Tibial nerve (tissue), 4 donors: ENCODE measurements at regions not wholly inside any gene's neighbourhood (a gene's known extent, or its start where the extent isn't known, plus 50 kb on each side); places are given as distances from the start of the nearest gene placed in this dataset.

Source experiments
- EP300 ChIP-seq, 2 donors: sonication (generic); formaldehyde crosslinking; IDR thresholded peaks; one replicate each; pipeline ENCODE4 v1.6.1; 2017; ENCODE audit warnings: antibody characterized with exemption in 2 of 2, mild to moderate bottlenecking in 1 of 2
- POLR2A ChIP-seq, 2 donors: fragments of 450-650 bp; IDR thresholded peaks; one replicate each; pipeline ENCODE4 v1.6.1; 2017; ENCODE audit warnings: antibody characterized with exemption in 2 of 2, mild to moderate bottlenecking in 2 of 2, moderate library complexity in 2 of 2
- TF ChIP-seq, protein P1 (sequence below), 5 experiments: fragments of 200-600 bp in 3 of 5; fragments of 450-650 bp in 2 of 5; sonication (generic) in 3 of 5; IDR thresholded peaks; one replicate each; pipeline ENCODE4 v1.5.1; 2016 to 2019; ENCODE audit warnings: antibody characterized with exemption in 5 of 5, mild to moderate bottlenecking in 3 of 5, moderate library complexity in 2 of 5

DNA sequence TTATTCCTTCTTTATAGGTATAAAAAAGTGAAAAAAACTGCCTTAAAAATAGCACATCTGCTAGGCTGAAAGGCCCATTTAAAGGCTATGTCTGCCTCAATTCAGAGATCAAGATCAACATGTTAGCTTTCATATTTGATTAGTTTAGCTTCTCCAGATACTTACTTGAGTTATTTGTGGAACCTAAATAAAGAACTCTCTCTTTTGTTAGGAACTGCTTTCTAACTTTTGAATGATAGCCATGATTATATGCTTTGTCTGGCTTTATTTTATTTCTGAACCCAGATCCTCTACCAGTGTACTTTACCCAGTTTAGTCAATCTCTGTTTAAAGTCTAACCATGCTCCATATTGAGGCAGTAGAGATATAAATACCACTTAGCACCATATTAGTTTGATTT is 515.5 kb upstream of the SEMA3D start:
- TF ChIP-seq POLR2A (IDR thresholded peaks at IDR 0.05) (no peak), EP300 (IDR thresholded peaks at IDR 0.05) (no peak)
- TF ChIP-seq, protein P1, sequence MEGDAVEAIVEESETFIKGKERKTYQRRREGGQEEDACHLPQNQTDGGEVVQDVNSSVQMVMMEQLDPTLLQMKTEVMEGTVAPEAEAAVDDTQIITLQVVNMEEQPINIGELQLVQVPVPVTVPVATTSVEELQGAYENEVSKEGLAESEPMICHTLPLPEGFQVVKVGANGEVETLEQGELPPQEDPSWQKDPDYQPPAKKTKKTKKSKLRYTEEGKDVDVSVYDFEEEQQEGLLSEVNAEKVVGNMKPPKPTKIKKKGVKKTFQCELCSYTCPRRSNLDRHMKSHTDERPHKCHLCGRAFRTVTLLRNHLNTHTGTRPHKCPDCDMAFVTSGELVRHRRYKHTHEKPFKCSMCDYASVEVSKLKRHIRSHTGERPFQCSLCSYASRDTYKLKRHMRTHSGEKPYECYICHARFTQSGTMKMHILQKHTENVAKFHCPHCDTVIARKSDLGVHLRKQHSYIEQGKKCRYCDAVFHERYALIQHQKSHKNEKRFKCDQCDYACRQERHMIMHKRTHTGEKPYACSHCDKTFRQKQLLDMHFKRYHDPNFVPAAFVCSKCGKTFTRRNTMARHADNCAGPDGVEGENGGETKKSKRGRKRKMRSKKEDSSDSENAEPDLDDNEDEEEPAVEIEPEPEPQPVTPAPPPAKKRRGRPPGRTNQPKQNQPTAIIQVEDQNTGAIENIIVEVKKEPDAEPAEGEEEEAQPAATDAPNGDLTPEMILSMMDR (IDR thresholded peaks at IDR 0.05), result no peak
